ENCODE measurements at regions not wholly inside any gene's neighbourhood (a gene's known extent, or its start where the extent isn't known, plus 50 kb on each side); places are given as distances from the start of the nearest gene placed in this dataset.

- POLR2A ChIA-PET, result no interaction called here
- CTCF ChIA-PET, result no interaction called here
Observed at GRCh38 chr7:42987648-42988214, 55.6 kb downstream of the MRPL32 start.

GRCh38 chr7:42991024-42991423 is 58.8 kb downstream of the MRPL32 start:
- POLR2A ChIA-PET, result no interaction called here
- CTCF ChIA-PET, result no interaction called here

- ChIA-PET POLR2A (no interaction called here), CTCF (no interaction called here)
Observed at GRCh38 chr7:42991913-42992591, 59.9 kb downstream of the MRPL32 start.

GRCh38 chr7:42993038-42993437 is 60.9 kb downstream of the MRPL32 start:
- ChIA-PET POLR2A (no interaction called here), CTCF (no interaction called here)

- POLR2A ChIA-PET, result no interaction called here
- CTCF ChIA-PET, result no interaction called here
Observed at GRCh38 chr7:42994096-42994495, 61.9 kb downstream of the MRPL32 start.

- CTCF ChIA-PET, result no interaction called here
- POLR2A ChIA-PET, result no interaction called here
Observed at GRCh38 chr7:42997611-42998010, 65.4 kb downstream of the MRPL32 start.

GRCh38 chr7:43004082-43004481 is 71.9 kb downstream of the MRPL32 start:
- POLR2A ChIA-PET, result no interaction called here
- CTCF ChIA-PET, result no interaction called here

GRCh38 chr7:43006008-43006407 is 73.8 kb downstream of the MRPL32 start:
- CTCF ChIA-PET, result interaction anchor here (0.6 kb wide), 1 partner anchor 279 kb away, joined by 3 read pairs; no protein-coding TSS in a partner anchor
- POLR2A ChIA-PET, result no interaction called here

GRCh38 chr7:43010061-43010460 is 77.9 kb downstream of the MRPL32 start:
- POLR2A ChIA-PET, result no interaction called here

GRCh38 chr7:43011879-43012278 is 79.7 kb downstream of the MRPL32 start:
- ChIA-PET CTCF (no interaction called here), POLR2A (no interaction called here)

More at GRCh38 chr7:43010061-43010460, 77.9 kb downstream of the MRPL32 start:
- CTCF ChIA-PET, result no interaction called here

- CTCF ChIA-PET, result no interaction called here
- POLR2A ChIA-PET, result no interaction called here
Observed at GRCh38 chr7:43014406-43014805, 82.2 kb downstream of the MRPL32 start.

- ChIA-PET CTCF (no interaction called here), POLR2A (no interaction called here)
Observed at GRCh38 chr7:43015301-43015700, 83.1 kb downstream of the MRPL32 start.

- ChIA-PET POLR2A (no interaction called here), CTCF (no interaction called here)
Observed at GRCh38 chr7:43018446-43018845, 86.3 kb downstream of the MRPL32 start.

- POLR2A ChIA-PET, result no interaction called here
- CTCF ChIA-PET, result no interaction called here
Observed at GRCh38 chr7:43021431-43021830, 89.3 kb downstream of the MRPL32 start.

GRCh38 chr7:43022008-43022407 is 89.8 kb downstream of the MRPL32 start:
- POLR2A ChIA-PET, result no interaction called here
- CTCF ChIA-PET, result no interaction called here

GRCh38 chr7:43033369-43033768 is 79.1 kb upstream of the HECW1 start:
- POLR2A ChIA-PET, result no interaction called here
- CTCF ChIA-PET, result no interaction called here

- CTCF ChIA-PET, result no interaction called here
Observed at GRCh38 chr7:43034535-43035002, 77.9 kb upstream of the HECW1 start.

GRCh38 chr7:43037531-43037930 is 74.9 kb upstream of the HECW1 start:
- ChIA-PET POLR2A (no interaction called here), CTCF (no interaction called here)

More at GRCh38 chr7:43034535-43035002, 77.9 kb upstream of the HECW1 start:
- POLR2A ChIA-PET, result no interaction called here

GRCh38 chr7:43038254-43038653 is 74.2 kb upstream of the HECW1 start:
- ChIA-PET POLR2A (no interaction called here), CTCF (no interaction called here)

GRCh38 chr7:43039346-43039745 is 73.1 kb upstream of the HECW1 start:
- ChIA-PET CTCF (no interaction called here), POLR2A (no interaction called here)

GRCh38 chr7:43040461-43040860 is 72.0 kb upstream of the HECW1 start:
- CTCF ChIA-PET, result no interaction called here
- POLR2A ChIA-PET, result no interaction called here

GRCh38 chr7:43041105-43041504 is 71.3 kb upstream of the HECW1 start:
- ChIA-PET CTCF (no interaction called here), POLR2A (no interaction called here)

Data from activated CD8-positive, alpha-beta memory T cell treated with anti-CD3 and anti-CD28 coated beads for 36 hours (primary cell).